RWPE1 (cell line): ENCODE measurements at regions not wholly inside any gene's neighbourhood (a gene's known extent, or its start where the extent isn't known, plus 50 kb on each side); places are given as distances from the start of the nearest gene placed in this dataset.
"Not testable (repeated sequence)": the region's sequence is repeated elsewhere in the genome, so short reads cannot be mapped to it uniquely, and the experiment has no call there.

ENCODE experiments used
- CTCF ChIA-PET: fragments of 350-600 bp; sonication (Branson Sonifier 250); formaldehyde crosslinking; extraction: SDS; loops from one replicate; lab custom pipeline; 2021; lab: Yijun Ruan, JAX
- POLR2A ChIA-PET: fragments of 400-600 bp; formaldehyde crosslinking; extraction: SDS; loops from one replicate; lab custom pipeline; 2020; ENCODE audit warnings: antibody characterized with exemption; ENCODE audit not compliant: low non-redundant PET; lab: Yijun Ruan, JAX
- DNase-seq: peaks from one replicate; pipeline ENCODE4 v3.0.0; 2012; ENCODE audit warnings: low spot score
- H3K27ac ChIP-seq: fragments of 450-650 bp; 2 replicates; pipeline ENCODE4 v1.5.1; 2017
- CTCF ChIP-seq: fragments of 450-650 bp; conservative IDR thresholded peaks from 2 replicates; pipeline ENCODE4 v1.5.1; 2017; ENCODE audit warnings: low read depth, mild to moderate bottlenecking

GRCh38 chr6:115216835-115217234, 843.9 kb downstream of the FRK start:
- no peak for DNase-seq
- TF ChIP-seq CTCF, result no peak
- H3K27ac ChIP-seq, result no peak overlapping the region
- ChIA-PET POLR2A (no interaction called here), CTCF (no interaction called here)

GRCh38 chr6:115214283-115214682, 846.4 kb downstream of the FRK start:
- DNase-seq, result no peak
- no peak overlapping the region for H3K27ac ChIP-seq
- ChIA-PET POLR2A (no interaction called here), CTCF (no interaction called here)
- no peak for TF ChIP-seq CTCF

DNA sequence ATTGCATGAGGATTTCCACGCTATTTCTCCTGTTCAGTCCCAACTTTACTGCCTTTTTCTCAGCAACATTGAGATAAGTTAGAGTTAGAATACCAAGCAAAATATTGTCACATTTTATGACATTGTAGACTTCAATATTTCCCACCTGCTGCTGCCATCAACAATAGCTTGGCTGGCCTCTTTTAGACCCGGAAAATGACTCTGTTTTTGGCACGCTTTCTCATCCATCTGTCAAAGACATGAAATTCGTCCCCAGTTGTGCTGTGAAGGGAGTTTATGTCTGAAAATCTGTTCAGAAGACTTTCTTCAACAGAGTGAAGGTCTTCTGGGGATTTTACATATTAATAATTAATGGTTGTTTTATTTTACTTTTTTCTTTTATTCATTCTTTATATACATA, 857.3 kb downstream of the FRK start:
- no peak overlapping the region for H3K27ac ChIP-seq
- DNase-seq, result no peak
- ChIA-PET POLR2A (no interaction called here), CTCF (no interaction called here)
- TF ChIP-seq CTCF, result no peak

DNA sequence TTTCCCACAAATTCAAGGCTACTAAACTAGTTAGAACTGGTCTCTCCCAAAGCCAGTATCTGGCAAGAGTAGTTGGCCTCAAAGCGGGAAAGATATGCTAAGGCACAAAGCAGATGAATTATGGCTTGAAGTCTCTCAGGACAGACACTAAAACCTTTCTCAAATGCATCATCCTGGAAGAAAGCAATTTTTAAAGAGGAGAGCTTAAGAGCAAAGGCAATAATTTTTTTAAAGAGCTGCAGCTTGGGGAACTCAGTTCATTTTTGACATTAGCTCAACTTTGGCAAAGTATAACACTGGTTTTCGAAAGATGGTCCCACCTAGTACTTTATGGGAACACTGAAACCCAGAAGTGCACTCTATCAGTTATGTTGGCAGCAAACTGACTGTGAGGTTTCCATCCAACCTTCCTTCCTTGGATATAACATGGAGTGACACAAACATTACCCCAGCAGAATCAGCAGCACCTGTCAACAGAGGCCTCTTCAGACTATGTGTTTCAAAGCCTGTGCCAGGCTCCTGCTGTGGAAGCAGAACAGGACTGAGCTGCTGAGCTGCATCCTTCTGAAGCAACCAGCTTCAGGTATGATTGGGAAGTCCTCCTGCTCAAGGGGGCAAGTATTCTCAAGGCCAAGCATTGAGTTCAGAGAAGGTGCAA, 852.3 kb upstream of the HS3ST5 start:
- no peak for DNase-seq
- no peak overlapping the region for H3K27ac ChIP-seq
- no peak for TF ChIP-seq CTCF
- POLR2A ChIA-PET, result no interaction called here
- CTCF ChIA-PET, result no interaction called here

- H3K27ac ChIP-seq, result no peak overlapping the region
- CTCF ChIA-PET, result no interaction called here
- no peak for DNase-seq
- no peak for TF ChIP-seq CTCF
- POLR2A ChIA-PET, result no interaction called here
These were observed 849.2 kb upstream of the HS3ST5 start for GRCh38 chr6:115191989-115192388.

- H3K27ac ChIP-seq, result no peak overlapping the region
- DNase-seq, result no peak
- no peak for TF ChIP-seq CTCF
- POLR2A ChIA-PET, result no interaction called here
- CTCF ChIA-PET, result no interaction called here
These were observed 847.7 kb upstream of the HS3ST5 start for GRCh38 chr6:115190534-115190933.

DNA sequence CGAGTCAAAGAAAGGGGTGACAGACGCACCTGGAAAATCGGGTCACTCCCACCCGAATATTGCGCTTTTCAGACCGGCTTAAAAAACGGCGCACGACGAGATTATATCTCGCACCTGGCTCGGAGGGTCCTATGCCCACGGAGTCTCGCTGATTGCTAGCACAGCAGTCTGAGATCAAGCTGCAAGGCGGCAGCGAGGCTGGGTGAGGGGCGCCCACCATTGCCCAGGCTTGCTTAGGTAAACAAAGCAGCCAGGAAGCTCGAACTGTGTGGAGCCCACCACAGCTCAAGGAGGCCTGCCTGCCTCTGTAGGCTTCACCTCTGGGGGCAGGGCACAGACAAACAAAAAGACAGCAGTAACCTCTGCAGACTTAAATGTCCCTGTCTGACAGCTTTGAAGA, 832.6 kb upstream of the HS3ST5 start:
- H3K27ac ChIP-seq, DNase-seq, CTCF ChIA-PET, POLR2A ChIA-PET: not testable (repeated sequence)

- H3K27ac ChIP-seq, POLR2A ChIA-PET, DNase-seq, CTCF ChIA-PET: not testable (repeated sequence)
These were observed 823.1 kb upstream of the HS3ST5 start for GRCh38 chr6:115165912-115166311.
